A549 (cell line): ENCODE measurements at regions not wholly inside any gene's neighbourhood (a gene's known extent, or its start where the extent isn't known, plus 50 kb on each side); places are given as distances from the start of the nearest gene placed in this dataset.

Source experiments
- ATOH8 ChIP-seq: fragments of 250-450 bp; sonication (Bioruptor Pico); IDR thresholded peaks from 2 replicates; pipeline ENCODE4 v1.5.0; 2020; ENCODE audit warnings: low read depth, mild to moderate bottlenecking, moderate library complexity
- BHLHE40 ChIP-seq: IDR thresholded peaks from 2 replicates; pipeline ENCODE4 v1.6.1; 2012; ENCODE audit warnings: low read depth, low read length, inconsistent platforms
- CTCF ChIP-seq: fragments of >200 bp; sonication (Bioruptor Twin); formaldehyde crosslinking; IDR thresholded peaks from 3 replicates; pipeline ENCODE4 v1.5.1; 2016
- ELK1 ChIP-seq: fragments of 150-350 bp; IDR thresholded peaks from 2 replicates; pipeline ENCODE4 v1.6.1; 2014; ENCODE audit warnings: low read depth, mild to moderate bottlenecking, low read length
- JUN ChIP-seq, 2 experiments: fragments of >200 bp; sonication (Bioruptor Twin); formaldehyde crosslinking; IDR thresholded peaks; 2 replicates in 1 of 2; 3 replicates in 1 of 2; pipeline ENCODE4 v1.6.1; 2016 to 2017
- MAX ChIP-seq: IDR thresholded peaks from 2 replicates; pipeline ENCODE4 v1.6.1; 2012
- PBX3 ChIP-seq: IDR thresholded peaks from 2 replicates; pipeline ENCODE4 v1.6.1; 2012
- POLR2A ChIP-seq: IDR thresholded peaks from 2 replicates; pipeline ENCODE4 v1.6.1; 2012; ENCODE audit warnings: mild to moderate bottlenecking, low read length
- POLR2AphosphoS2 ChIP-seq: conservative IDR thresholded peaks from 2 replicates; pipeline ENCODE4 v1.6.1; 2012; ENCODE audit warnings: low read length, improper control_type of control experiment, inconsistent platforms
- RARB ChIP-seq: fragments of 250-450 bp; sonication (Bioruptor Pico); IDR thresholded peaks from 2 replicates; pipeline ENCODE4 v1.8.0; 2021; ENCODE audit warnings: mild to moderate bottlenecking, moderate library complexity

GRCh38 chr2:20126469-20126868 is 75.0 kb upstream of the LAPTM4A start:
- TF ChIP-seq PBX3: no peak
- TF ChIP-seq CTCF: no peak
- TF ChIP-seq ELK1: no peak
- no peak for TF ChIP-seq POLR2AphosphoS2
- no peak for TF ChIP-seq MAX
- TF ChIP-seq BHLHE40: no peak
- no peak for TF ChIP-seq RARB
- no peak for TF ChIP-seq ATOH8 (CRISPR knock-in tag)
- no peak for TF ChIP-seq JUN (IDR thresholded peaks at IDR 0.05)
- no peak for TF ChIP-seq POLR2A
